ENCODE measurements at regions not wholly inside any gene's neighbourhood (a gene's known extent, or its start where the extent isn't known, plus 50 kb on each side); places are given as distances from the start of the nearest gene placed in this dataset.
"Not testable (repeated sequence)": the region's sequence is repeated elsewhere in the genome, so short reads cannot be mapped to it uniquely, and the experiment has no call there.

DNA sequence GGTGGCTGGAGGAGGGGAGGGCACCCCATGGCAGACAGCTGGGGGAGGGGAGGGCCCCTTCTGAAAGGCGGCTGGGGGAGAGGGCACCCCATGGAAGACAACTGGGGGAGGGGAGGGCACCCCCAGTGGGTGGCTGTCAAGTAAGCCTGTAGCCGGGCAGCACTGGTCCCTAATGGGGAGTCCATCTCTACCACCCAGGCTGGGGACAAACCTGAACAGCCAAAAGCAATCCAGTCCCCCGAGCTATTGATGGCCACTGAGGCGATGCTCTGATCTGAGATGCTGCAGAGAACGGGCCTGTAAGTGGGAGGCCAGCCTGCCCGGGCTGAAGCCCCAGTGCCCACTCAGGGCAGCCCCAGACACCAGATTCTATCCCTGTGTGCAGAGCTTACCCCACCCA lies 5378.4 kb upstream of the TPTE start:
- TF ChIP-seq, protein P1, sequence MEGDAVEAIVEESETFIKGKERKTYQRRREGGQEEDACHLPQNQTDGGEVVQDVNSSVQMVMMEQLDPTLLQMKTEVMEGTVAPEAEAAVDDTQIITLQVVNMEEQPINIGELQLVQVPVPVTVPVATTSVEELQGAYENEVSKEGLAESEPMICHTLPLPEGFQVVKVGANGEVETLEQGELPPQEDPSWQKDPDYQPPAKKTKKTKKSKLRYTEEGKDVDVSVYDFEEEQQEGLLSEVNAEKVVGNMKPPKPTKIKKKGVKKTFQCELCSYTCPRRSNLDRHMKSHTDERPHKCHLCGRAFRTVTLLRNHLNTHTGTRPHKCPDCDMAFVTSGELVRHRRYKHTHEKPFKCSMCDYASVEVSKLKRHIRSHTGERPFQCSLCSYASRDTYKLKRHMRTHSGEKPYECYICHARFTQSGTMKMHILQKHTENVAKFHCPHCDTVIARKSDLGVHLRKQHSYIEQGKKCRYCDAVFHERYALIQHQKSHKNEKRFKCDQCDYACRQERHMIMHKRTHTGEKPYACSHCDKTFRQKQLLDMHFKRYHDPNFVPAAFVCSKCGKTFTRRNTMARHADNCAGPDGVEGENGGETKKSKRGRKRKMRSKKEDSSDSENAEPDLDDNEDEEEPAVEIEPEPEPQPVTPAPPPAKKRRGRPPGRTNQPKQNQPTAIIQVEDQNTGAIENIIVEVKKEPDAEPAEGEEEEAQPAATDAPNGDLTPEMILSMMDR (IDR thresholded peaks at IDR 0.05; ENCODE audit: low read length) = not testable (repeated sequence)
- TF ChIP-seq EZH2 (IDR thresholded peaks at IDR 0.05; ENCODE audit: borderline replicate concordance, low read length) = not testable (repeated sequence)

Measured in OCI-LY1 (cell line).